CD4-positive, alpha-beta T cell treated with Interleukin-15 for 1 hour (primary cell): ENCODE measurements at regions not wholly inside any gene's neighbourhood (a gene's known extent, or its start where the extent isn't known, plus 50 kb on each side); places are given as distances from the start of the nearest gene placed in this dataset.
"Not testable (repeated sequence)": the region's sequence is repeated elsewhere in the genome, so short reads cannot be mapped to it uniquely, and the experiment has no call there.

Source experiments
- DNase-seq: peaks from one replicate; pipeline ENCODE4 v3.0.0-alpha.2; 2020

DNA sequence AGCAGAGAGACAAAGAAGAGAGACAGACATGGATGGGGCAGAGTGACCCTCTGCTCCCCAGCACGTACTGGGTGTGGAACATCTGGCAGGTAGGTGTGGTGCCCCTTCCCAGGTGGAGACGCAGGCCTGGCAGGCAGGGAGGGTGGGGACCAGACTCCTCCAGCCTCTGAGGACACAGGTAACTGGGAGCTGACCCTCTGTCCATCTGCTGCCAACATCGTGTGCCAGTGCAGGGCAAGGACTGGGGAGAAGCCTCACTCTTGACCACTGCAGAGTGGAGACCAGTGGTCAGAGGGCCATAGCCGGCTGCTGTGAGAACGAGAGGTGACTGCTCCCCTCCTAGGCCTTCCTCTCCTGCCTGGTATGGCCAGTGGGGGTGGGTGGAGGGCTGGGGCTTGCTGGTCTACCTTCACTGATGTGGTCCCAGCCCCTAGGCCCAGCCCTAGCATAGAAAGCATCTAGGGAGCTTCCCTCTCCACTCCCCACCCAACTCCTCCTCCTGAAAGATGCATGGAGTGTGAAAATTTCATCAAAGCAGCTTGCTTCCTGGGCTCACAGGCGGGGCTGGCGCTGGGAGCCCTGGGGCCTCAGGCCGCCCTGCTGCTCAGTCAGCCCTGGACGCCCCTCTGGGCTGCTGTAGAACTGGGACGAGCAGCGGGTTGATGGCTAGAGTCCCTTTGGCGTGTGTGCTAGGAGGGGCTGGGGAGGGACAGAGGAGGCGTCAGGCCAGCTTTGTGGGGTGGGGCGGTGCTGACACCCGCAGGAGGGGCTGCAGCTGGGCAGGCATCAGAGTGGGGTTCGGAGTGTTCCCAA, 90.3 kb downstream of the PLXNA1 start:
- peak; percentile 10 for DNase-seq

DNA sequence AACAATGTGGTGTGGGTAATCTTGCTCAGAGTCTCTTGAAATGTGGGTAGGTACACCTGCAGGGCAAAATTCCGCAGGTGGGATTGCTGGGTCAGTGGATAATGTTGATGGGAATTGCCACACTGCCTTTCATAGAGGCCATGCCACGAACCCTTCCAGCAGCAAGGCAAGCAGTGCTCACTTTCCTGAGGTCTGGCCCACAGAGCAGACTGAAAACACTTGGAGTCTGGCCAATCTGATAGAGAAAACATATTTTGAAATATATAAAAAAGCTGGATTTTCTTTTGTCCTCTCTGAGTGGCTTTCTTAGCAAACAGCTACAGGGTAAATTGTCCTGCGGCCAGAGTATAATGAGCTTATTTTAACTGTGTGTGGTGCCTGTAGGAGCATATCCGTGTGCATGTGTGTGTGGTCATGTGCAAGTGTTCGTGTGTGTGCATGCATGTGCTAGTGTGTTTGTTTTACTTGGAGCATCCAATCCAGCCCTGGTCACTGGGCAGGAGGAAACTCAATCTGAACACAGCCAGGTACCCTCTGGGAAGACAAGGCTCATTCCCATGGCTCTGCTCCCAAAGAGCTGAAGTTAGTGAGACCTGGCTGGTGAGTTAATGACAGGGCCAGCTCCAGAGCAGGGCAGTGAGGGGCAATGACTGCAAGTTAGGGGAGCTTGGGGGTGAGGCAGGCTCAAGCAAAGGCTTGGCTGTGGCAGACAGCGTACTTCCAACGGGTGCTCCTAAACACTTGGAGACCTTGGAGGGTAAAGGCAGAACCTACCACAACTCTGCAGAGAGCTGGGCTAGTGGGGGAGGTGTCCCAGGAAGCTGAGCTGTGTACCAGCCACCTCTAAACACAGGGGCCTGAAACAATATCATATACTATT, 91.3 kb downstream of the PLXNA1 start:
- peak; percentile 6 for DNase-seq

DNA sequence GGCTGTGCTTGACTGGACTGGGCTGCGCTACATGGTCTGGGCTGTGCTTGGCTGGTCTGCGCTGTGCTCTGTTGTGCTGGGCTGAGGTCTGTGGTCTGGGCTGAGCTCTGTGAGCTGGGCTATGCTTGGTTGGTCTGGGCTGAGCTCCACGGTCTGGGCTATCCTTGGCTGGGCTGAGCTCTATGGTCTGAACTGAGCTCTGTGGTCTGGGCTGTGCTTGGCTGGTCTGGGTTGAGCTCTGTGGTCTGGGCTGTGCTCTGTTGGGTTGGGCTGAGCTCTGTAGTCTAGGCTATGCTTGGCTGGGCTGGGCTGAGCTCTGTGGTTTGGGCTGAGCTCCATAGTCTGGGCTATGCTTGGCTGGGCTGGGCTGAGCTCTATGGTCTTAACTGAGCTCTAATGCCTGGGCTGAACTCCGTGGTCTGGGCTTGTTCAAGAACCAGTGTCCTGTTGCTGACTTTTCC, 92.0 kb downstream of the PLXNA1 start:
- peak; percentile 12 for DNase-seq

DNA sequence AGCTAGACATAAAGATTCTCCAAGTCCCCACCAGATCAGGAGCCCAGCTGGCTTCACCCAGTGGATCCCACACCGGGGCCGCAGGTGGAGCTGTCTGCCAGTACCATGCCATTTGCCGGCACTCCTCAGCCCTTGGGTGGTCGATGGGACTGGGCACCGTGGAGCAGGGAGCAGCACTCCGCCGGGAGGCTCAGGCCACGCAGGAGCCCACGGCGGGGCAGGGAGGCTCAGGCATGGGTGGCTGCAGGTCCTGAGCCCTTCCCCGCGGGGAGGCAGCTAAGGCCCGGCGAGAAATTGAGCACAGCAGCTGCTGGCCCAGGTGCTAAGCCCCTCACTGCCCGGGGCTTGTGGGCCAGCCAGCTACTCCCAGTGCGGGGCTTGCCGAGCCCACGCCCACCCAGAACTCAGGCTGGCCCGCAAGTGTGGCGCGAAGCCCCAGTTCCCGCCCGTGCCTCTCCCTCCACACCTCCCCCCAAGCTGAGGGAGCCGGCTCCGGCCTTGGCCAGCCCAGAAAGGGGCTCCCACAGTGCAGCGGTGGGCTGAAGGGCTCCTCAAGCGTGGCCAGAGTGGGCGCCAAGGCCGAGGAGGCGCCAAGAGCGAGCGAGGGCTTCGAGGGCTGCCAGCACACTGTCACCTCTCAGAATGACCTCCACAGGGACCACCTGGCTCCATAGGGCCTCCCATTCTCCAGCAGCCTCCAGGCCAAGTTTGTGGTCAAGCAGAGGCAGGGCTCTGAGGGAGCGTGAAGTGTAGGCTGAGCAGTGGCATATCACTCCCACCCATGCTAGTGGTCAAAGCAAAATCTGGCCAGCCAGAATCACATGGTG, 93.5 kb downstream of the PLXNA1 start:
- DNase-seq, result peak; percentile 1

DNA sequence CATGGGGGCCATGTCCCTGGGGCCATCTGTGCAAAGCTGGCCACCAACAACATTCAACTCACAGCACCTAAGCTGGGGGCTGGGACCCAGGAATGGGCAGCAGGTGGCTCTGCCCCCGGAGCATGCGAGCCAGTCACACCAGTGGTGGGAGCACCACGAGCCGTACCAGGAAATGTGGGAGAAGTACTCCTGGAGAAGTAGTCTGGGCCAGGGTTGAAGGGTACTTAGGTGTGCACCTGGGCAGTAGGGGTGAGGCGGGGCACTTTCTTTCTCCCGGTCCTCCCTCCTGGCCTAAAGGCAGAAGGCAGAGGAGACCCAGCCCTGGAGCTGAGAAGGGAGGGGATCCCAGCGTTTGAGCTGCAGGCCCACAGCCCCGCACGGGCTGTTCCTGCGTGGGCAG, 94.2 kb downstream of the PLXNA1 start:
- DNase-seq, result peak; percentile 14

DNA sequence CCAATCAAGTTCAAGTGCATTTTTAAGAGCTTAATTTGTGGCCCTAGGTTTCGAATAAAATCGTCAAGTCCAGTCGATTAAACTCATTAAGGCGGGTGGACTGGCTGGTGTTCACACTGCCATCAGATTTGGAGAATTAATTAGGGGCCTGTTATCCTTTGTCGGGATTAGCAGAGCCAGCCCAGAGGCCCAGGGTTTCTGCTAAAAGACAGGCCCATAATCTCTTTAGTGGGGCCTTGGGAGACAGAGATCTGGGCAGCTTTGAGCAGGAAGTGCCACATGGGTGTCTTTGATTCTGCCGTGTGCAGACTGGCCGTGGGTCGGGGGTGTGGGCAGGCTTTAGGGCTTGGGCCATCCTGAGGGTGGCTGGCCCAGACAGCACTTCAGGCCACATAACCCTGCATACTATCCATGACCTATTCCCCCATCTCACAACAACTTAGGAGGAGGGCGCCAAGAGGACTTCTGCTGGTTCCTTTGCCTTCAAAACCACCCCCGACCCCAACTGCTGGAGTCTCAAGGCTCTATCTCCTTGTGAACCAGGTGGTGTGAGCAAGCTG, 94.7 kb downstream of the PLXNA1 start:
- peak; percentile 4 for DNase-seq

DNA sequence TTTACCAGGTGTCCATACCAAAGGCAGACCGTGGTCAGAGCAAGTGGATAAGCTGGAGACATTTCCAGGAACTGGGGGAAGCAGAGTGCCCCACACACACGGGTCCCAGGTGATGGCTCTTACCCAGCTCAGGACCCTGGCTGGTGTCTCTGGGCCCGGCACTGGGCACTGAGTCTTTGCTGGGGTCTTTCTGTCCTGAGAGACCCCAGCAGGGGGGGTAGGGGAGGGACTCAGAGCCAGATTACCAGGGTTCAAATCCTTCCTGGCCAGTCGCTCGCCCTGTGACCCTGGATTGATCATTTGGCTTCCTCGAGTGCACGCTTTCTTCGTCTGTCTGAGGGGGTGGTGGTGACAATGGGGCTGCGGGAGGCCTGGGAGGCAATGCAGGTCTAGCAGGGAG, 95.7 kb downstream of the PLXNA1 start:
- peak; percentile 9 for DNase-seq

DNA sequence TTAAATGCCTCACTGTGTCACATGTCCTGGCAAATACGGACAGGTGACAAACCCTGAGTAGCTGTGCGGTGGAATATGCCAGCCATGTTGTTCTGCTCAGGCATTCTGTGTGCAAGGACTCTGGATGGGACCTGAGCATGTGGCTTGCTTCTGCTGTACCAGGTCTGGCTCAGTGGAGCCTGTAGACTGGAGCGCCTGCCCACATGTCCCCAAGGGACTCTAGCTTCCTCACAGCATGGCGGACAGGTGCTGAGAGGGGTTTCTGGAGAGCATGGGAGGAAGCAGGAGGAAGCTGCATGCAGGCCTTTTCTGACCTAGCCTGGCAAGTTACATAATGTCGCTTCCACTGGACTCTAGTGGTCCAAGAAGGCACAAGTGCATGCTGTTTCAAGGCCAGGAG, 96.3 kb downstream of the PLXNA1 start:
- DNase-seq, result peak; percentile 14

DNA sequence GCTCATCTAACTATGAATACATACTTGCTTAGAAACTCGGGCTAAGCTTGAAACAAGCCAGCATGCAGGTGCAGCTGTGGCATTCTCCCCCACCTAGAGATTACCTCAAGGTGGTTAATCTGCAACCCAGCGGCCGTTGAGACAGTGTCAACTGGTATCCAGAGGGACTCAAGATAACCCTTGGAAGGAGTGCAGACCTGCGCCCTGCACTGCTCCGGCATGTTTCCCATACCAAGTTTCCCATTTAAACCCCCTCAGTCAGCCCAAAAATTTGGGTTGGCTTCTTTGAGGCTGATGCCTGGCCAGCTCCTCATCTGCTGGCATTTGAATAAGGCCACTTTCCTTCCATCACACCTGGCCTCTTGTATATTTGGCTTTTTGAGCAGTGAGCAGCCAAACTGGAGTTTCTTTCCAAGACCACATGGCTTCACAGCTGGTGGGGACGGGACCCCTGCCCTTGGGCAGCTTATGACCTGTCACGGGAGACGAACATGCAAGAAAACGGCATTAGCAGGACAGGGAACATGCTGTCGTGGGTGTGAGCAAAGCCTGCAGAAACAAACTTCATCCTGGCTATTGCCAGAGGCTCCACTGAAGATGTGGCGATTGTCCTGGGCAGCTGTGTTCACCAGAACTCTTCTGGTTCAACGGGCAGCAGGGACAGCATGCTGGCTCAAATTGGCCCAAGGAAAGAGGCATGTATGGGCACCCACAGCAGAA, 98.2 kb downstream of the PLXNA1 start:
- DNase-seq, result peak; percentile 6

DNA sequence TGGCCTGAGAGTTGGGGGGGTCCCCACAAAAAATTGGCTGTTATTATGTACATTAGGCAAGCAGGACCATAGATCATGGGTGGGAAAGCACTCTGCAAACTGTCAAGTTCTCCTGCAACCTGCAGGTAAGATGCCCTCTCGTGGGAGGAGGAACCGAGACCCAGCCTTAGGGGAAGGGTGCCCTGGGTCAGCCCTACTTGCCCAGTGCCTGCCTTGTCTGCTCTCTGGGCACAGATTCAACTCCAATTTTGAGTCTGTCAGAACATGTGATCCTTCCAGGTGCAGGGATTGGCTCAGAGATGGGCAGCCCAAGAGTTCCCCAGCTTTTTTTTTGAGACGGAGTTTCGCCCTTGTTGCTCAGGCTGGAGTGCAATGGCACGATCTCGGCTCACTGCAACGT, 99.2 kb downstream of the PLXNA1 start:
- DNase-seq, result peak; percentile 8

DNA sequence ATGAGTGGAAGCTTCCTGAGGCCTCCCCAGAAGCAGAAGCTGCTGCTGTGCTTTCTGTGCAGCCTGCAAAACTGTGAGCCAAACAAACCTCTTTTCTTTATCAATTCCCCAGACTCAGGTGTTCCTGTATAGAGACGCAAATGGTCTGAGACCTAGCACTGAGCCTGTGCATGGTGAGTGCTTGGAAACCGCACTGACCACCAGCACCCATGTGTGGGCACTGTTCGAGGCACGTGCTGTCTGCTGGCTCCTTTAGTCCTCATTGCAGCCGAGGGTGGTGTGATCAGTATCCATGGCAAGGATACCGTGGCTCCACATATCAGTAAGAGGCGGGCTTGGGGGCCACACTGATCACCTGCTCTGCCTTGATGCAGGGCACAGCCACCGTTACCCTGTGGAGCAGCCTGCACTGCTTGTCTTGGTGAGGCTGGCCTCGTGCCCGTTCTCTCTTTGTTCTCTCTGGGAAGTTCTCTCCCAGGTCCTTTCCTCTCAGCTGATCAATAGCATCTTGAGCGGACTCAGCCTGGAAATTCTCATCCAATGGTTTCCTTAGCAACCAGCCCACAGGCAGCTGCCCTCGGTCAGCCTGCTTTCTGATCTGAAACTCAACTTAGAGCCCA, 101.0 kb downstream of the PLXNA1 start:
- no peak for DNase-seq

DNA sequence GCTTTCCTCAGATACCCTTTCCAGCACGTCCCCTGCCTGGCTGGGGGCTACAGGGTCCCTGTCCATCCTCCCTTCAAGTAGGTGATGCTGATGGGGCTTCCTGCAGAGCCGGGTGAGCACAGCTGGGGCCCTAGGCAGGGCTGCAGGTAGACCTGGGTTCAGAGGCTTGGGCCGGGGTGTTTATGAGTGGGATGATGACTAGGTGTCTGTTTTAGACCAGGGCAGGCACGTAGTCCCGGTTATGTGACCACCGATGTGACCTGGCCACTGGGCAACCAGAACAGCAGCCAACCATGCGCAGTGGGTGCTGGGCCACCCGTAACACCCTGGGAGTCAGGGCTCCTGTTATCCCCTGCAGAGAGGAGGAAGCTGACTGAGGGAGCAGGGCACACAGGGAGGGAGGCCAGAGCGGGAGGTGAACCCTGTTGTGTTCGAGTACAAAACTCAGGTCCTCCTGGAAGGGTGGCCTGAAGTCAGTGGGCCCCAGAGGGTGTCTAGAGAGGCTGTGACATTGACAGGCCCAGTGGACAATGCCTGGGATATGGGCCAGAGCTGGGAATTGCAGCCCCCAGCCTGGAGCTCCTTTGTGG, 101.6 kb downstream of the PLXNA1 start:
- DNase-seq, result no peak

DNA sequence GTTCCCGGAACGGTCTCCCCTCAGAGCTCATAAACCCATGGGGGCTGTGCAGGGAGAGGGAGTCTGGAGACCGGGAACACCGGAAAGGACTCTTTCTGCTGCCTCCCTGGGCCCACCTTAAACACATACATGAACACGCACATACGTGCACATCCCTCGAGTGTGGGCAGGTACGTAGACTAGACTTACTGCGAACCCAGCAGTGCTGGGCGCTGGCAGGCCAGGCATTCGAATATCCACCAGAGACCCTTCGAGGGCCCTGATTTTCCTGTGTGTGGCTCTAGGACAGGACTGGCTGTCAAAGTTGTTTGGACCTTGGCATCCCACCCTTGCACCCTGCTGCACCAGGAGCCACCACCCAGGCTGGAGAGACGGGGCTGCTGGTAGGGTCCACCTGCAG, 102.7 kb downstream of the PLXNA1 start:
- DNase-seq, result no peak

DNA sequence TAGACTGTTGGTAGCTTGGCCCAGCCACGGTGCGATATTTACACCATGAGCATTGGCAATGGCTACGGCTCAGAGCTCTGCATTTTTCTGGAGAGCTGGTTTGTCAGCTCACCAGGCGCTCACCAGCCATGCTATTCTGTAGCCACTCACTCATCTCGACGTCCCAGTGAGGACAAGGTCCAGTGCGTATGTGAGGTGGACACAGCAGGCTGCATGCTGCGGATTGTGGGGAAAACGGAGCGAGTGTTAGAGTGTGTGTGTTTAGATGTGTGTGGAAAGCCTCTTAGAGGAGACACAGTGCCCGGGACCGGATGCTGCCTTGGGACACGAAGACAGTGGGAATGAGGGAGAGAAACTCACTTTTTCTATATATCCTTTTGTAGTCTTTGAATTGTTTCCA, 103.7 kb downstream of the PLXNA1 start:
- not testable (repeated sequence) for DNase-seq

DNA sequence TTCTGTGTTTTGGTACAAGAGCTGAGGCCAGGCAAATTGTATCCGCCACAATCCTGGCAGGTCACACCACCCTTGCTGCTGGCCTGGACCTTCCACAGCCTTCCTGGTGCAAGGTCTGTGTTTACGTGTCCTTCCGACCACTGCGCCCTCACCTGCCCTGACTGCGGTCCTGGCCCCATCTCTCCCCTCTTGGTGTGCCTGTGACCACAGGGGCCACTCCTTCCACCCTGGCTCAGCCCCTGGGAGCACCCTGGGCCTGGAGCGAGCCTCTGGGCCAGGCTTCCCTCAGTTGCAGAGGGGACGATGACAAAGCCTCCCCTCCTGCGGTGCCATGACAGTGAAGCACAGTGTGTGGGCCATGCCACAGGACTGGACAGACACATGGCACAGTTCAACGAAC, 104.5 kb downstream of the PLXNA1 start:
- no peak for DNase-seq

DNA sequence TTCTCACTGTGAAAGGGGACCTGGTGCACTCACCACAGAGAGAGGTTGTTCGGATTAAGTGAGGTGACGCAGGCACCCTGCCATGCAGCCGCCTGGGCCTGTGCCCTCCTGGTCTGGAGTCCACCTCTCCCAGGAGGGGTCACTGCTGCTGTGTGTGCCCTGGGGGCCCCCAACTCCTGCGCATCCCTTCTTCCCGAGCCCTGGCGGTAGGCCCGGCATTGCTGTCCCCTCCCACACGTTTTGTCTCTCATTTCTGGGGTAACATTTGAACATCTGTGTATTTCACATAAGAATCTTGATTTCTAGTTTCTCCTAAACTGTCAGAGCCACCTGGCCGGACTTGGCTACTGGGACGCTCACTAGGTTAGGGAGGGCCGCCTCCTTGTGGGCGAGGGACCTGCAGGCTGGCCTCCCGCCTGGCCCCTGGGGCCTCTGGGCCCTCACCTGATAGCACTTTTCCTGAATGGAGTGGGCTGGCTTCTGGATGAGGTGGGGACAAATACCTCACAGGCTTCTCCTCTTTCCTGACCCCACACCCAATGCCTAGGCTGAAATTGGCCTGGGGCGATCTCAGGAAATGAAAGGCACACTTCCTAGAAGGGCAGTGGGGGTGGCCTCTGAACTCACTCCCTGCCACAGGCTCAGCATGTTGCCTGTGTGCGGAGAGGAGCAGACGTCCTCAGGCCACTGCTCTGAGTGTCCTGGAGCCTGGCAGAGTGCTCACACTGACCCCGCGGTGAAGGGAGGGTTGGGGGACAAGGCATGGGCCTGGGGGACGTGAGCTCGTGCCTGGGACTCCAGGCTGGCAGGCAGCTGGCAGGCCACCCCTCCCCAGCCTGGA, 104.2 kb upstream of the PRR23E start:
- no peak for DNase-seq

DNA sequence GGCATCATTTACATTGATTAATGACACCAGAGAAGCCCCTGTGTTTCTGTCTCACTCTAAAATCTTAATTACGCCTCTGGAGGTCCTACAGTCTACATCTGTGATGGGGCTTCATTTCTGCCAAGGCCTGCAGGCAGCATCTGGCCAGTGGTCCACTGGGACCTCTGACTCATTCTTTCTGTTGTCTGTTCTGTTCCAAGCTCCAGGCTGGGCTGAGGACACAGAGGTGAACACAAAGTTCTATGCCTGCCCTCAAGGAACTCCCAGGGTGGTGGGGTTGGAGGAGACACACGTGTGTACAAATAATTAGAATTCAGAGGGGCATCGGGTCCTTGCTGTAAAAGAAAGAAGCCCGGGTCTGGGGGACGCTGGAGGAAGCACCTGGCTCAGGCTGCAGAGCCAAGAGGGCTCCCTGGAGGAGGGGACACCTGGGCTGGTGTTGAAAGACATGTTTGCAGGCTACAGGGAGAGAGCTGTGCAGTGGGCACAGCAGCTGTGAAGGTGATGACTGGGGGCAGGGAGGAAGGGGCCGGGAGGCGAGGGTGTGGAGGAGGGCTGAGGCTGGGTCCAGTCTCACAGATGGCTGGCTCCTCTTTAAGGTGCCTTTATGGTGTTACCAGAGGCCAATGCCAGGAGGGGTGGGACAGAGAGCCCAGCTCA, 103.3 kb upstream of the PRR23E start:
- no peak for DNase-seq

DNA sequence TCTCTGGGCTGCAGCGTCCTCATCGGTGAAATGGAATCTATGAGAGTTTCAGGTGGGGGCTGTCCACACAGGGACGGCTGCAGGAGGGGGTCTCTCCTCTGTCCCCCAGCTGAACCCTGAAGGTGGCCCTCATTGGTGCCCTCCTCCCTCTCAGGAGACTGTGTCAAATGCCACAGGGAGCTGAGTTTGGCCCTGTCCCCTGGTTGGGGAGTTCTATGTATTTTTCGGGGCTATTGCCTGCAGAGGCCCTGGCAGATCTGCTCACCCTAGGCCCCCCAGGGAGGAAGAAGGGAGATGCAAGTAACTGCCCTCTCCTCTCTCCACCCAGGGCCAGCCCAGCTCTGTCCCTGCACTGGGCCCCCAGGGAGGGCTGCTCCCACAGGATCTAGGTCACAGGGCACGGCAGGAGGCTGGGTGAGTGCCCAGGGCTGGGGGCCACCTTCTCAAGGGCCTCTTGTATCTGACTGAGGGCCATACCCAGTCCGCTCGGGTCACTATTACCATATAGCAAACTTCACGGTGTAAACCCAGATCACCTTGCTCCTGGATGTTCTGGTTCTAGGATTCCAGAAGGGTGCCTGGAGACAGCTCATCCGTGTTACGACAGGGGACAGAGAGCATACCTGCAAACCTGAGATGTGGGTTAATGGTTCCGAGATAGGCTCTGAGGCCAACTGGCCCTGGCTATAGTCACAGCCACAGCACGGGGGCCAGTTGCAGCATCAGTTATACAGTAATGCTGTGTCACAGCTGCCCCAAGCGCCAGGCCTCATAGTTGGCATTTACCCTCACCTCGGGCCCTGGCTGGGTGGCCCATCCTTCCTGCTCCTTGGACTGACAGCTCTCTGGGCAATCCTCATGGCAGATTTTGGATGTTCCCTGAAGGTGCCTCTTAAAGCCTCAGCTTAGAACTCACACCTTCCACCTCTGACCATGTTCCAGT, 102.4 kb upstream of the PRR23E start:
- DNase-seq, result no peak
